HUES64 (cell line): ENCODE measurements at regions not wholly inside any gene's neighbourhood (a gene's known extent, or its start where the extent isn't known, plus 50 kb on each side); places are given as distances from the start of the nearest gene placed in this dataset.

ENCODE experiments used
- H3K27ac ChIP-seq: 2 replicates; pipeline ENCODE4 v1.7.0; 2013; ENCODE audit warnings: low read depth, low read length, inconsistent platforms
- H3K27me3 ChIP-seq: 2 replicates; pipeline ENCODE4 v1.6.1; 2013; ENCODE audit warnings: mild to moderate bottlenecking, low read length; ENCODE audit not compliant: insufficient read depth
- H3K36me3 ChIP-seq: 2 replicates; pipeline ENCODE4 v1.6.1; 2013; ENCODE audit warnings: mild to moderate bottlenecking, low read length; ENCODE audit not compliant: insufficient read depth
- H3K4me1 ChIP-seq: 2 replicates; pipeline ENCODE4 v1.6.1; 2013; ENCODE audit warnings: mild to moderate bottlenecking, low read length, moderate library complexity; ENCODE audit not compliant: insufficient read depth
- H3K4me3 ChIP-seq: 2 replicates; pipeline ENCODE4 v1.5.1; 2013; ENCODE audit warnings: mild to moderate bottlenecking, low read length, moderate library complexity
- H3K9ac ChIP-seq: 2 replicates; pipeline ENCODE4 v1.6.1; 2013; ENCODE audit warnings: mild to moderate bottlenecking, low read depth, low read length
- H3K9me3 ChIP-seq: 2 replicates; pipeline ENCODE4 v1.6.1; 2013; ENCODE audit warnings: low read depth, low read length; ENCODE audit not compliant: insufficient read depth
- WGBS: fragments of 150-250, 120-280 bp; methylation state at CpG from one replicate; pipeline ENCODE4 v1.1.7; 2013; ENCODE audit warnings: missing lambda C conversion rate; 5-methylcytosine and 5-hydroxymethylcytosine counted together

DNA sequence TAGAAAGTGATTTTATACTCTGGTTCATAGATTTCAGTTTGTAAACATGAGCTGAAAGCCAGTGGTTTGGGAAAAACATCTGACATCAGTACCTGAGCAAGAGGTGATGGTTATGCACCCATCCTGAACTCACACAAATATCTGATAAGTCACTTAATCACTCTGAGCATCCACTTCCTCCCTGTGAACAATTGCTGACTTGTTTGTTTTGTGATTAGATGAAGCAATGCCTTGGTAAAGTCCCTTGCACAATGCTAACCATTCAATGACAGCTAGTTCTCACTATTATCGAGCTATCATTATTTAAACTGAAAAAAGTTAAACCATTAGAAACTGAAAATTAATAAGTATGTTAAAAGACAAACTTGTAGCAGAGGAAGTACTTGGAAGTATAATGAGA lies 303.0 kb downstream of the PLOD2 start:
- no CpG with 5 or more reads among the region's 1 CpG for WGBS
- Histone ChIP-seq H3K36me3 (no peaks in the 10 kb centered on the region), H3K4me1 (no peaks in the 10 kb centered on the region), H3K27ac (no peak overlapping the region), H3K9me3 (no peaks in the 10 kb centered on the region), H3K27me3 (no peaks in the 10 kb centered on the region), H3K4me3 (no peak overlapping the region), H3K9ac (no peak overlapping the region)

GRCh38 chr3:145864336-145864735 lies 296.6 kb downstream of the PLOD2 start:
- H3K4me3 ChIP-seq: no peak overlapping the region
- no peaks in the 10 kb centered on the region for H3K27me3 ChIP-seq
- peaks cover 14% of the 10 kb centered on the region for H3K4me1 ChIP-seq
- H3K9me3 ChIP-seq: no peaks in the 10 kb centered on the region
- no peaks in the 10 kb centered on the region for H3K36me3 ChIP-seq
- no peak overlapping the region for H3K27ac ChIP-seq
- WGBS: 55% methylated on average over 2 of the region's 2 CpGs
- H3K9ac ChIP-seq: no peak overlapping the region

- H3K27ac ChIP-seq: no peak overlapping the region
- no peaks in the 10 kb centered on the region for H3K9me3 ChIP-seq
- H3K4me3 ChIP-seq: no peak overlapping the region
- H3K36me3 ChIP-seq: no peaks in the 10 kb centered on the region
- no peak overlapping the region for H3K9ac ChIP-seq
- 89% methylated on average over 4 of the region's 4 CpGs for WGBS
- peaks cover 14% of the 10 kb centered on the region for H3K4me1 ChIP-seq
- H3K27me3 ChIP-seq: no peaks in the 10 kb centered on the region
These were observed 295.5 kb downstream of the PLOD2 start for GRCh38 chr3:145865399-145866018.

- 69% methylated on average over 1 of the region's 1 CpG for WGBS
- no peak overlapping the region for H3K4me3 ChIP-seq
- H3K4me1 ChIP-seq: no peaks in the 10 kb centered on the region
- no peak overlapping the region for H3K27ac ChIP-seq
- H3K9ac ChIP-seq: no peak overlapping the region
- no peaks in the 10 kb centered on the region for H3K27me3 ChIP-seq
- H3K36me3 ChIP-seq: no peaks in the 10 kb centered on the region
- H3K9me3 ChIP-seq: no peaks in the 10 kb centered on the region
These were observed 291.0 kb downstream of the PLOD2 start for GRCh38 chr3:145869958-145870357.

DNA sequence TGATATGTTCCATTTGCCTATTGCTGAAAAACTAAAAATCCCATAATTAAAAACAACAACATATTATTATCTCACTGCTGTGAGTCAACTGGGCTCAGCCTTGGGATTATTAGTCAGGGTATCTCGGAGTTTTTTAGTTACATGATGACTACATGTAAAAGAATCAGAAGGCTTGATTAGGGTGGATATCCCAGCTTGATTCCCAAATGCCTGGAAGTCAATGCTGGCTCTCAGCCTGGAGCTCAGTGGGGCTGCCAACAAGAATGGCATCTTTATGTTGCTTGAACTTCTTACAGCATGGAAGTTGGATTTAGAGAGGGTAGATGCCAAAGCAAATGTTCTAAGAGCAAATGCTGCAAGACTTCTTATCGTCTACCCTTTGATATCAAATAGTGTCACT lies 278.5 kb downstream of the PLOD2 start:
- H3K27me3 ChIP-seq: no peaks in the 10 kb centered on the region
- H3K4me3 ChIP-seq: no peak overlapping the region
- 96% methylated on average over 2 of the region's 2 CpGs for WGBS
- H3K9ac ChIP-seq: no peak overlapping the region
- H3K4me1 ChIP-seq: no peaks in the 10 kb centered on the region
- H3K36me3 ChIP-seq: no peaks in the 10 kb centered on the region
- H3K27ac ChIP-seq: no peak overlapping the region
- no peaks in the 10 kb centered on the region for H3K9me3 ChIP-seq

- H3K9me3 ChIP-seq: no peaks in the 10 kb centered on the region
- no peaks in the 10 kb centered on the region for H3K36me3 ChIP-seq
- H3K4me3 ChIP-seq: no peak overlapping the region
- WGBS: 75% methylated on average over 2 of the region's 2 CpGs
- H3K27me3 ChIP-seq: no peaks in the 10 kb centered on the region
- no peak overlapping the region for H3K27ac ChIP-seq
- no peak overlapping the region for H3K9ac ChIP-seq
- peaks cover 6% of the 10 kb centered on the region for H3K4me1 ChIP-seq
These were observed 271.3 kb downstream of the PLOD2 start for GRCh38 chr3:145889730-145890129.

DNA sequence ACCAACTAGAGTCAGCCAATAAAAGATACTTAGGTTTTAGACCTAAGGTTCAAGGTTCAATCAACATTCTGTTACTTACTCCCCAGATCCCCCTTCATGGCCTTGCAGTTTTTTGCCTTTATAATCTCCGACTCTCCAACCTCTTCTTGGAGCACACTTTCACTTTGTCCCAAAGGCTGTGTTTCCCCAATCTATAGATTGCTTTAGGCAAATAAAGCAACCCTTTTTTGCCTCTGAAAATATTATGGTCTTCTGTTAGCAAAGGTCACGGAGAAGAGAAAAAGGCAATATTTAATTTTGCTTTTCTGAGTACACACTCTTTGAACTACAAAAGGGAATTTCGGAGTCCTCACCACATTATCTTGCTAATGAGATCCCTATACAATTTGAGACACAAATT lies 268.1 kb downstream of the PLOD2 start:
- WGBS: 91% methylated on average over 3 of the region's 3 CpGs
- H3K9me3 ChIP-seq: no peaks in the 10 kb centered on the region
- H3K4me3 ChIP-seq: no peak overlapping the region
- H3K36me3 ChIP-seq: no peaks in the 10 kb centered on the region
- no peak overlapping the region for H3K27ac ChIP-seq
- no peaks in the 10 kb centered on the region for H3K27me3 ChIP-seq
- H3K9ac ChIP-seq: no peak overlapping the region
- peaks cover 10% of the 10 kb centered on the region for H3K4me1 ChIP-seq

GRCh38 chr3:145893331-145893730 lies 267.7 kb downstream of the PLOD2 start:
- Histone ChIP-seq H3K27ac (no peak overlapping the region), H3K4me3 (no peak overlapping the region), H3K9me3 (no peaks in the 10 kb centered on the region), H3K36me3 (no peaks in the 10 kb centered on the region), H3K27me3 (no peaks in the 10 kb centered on the region), H3K9ac (no peak overlapping the region), H3K4me1 (peaks cover 15% of the 10 kb centered on the region)
- 89% methylated on average over 1 of the region's 2 CpGs for WGBS

DNA sequence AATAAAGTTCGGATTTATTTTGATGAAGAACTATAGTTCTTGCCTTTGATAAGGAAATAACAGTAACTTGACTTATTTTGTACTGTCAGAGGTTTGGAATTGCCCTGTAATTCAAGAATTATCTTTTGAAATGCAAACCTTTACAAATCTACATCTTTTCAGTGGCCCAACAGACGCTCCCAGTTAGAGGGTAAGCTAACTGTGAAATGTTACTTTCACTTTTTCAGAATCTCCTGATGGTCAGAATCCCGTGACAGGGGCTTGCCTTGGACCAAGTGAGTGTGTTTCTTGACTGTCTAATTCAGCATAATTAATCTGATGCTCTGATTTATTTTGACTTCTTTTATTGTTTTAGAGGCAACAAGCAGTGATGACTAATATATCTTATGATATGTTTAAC lies 262.5 kb downstream of the PLOD2 start:
- no peaks in the 10 kb centered on the region for H3K27me3 ChIP-seq
- H3K36me3 ChIP-seq: no peaks in the 10 kb centered on the region
- no peaks in the 10 kb centered on the region for H3K9me3 ChIP-seq
- no peak overlapping the region for H3K4me3 ChIP-seq
- H3K27ac ChIP-seq: no peak overlapping the region
- 38% methylated on average over 3 of the region's 3 CpGs for WGBS
- H3K9ac ChIP-seq: no peak overlapping the region
- H3K4me1 ChIP-seq: peaks cover 27% of the 10 kb centered on the region

GRCh38 chr3:145899241-145899640 lies 261.7 kb downstream of the PLOD2 start:
- Histone ChIP-seq H3K27ac (no peak overlapping the region), H3K36me3 (no peaks in the 10 kb centered on the region), H3K9ac (no peak overlapping the region), H3K9me3 (no peaks in the 10 kb centered on the region), H3K4me3 (no peak overlapping the region), H3K27me3 (no peaks in the 10 kb centered on the region), H3K4me1 (peaks cover 27% of the 10 kb centered on the region)
- WGBS: 84% methylated on average over 4 of the region's 4 CpGs

GRCh38 chr3:145900056-145900829 lies 260.7 kb downstream of the PLOD2 start:
- Histone ChIP-seq H3K4me3 (no peak overlapping the region), H3K27ac (no peak overlapping the region), H3K4me1 (peaks cover 27% of the 10 kb centered on the region), H3K9me3 (no peaks in the 10 kb centered on the region), H3K9ac (no peak overlapping the region), H3K27me3 (no peaks in the 10 kb centered on the region), H3K36me3 (no peaks in the 10 kb centered on the region)
- 98% methylated on average over 3 of the region's 3 CpGs for WGBS
